Smooth muscle cell (in vitro differentiated cells): ENCODE measurements at regions not wholly inside any gene's neighbourhood (a gene's known extent, or its start where the extent isn't known, plus 50 kb on each side); places are given as distances from the start of the nearest gene placed in this dataset.

Source experiments
- DNase-seq: peaks from one replicate; lab custom pipeline; 2025; ENCODE audit not compliant: unreplicated experiment; lab: John Stamatoyannopoulos, UW
- H2AFZ ChIP-seq: fragments of 200-600 bp; sonication (generic); 2 replicates; pipeline ENCODE4 v1.6.0; 2016; ENCODE audit warnings: antibody characterized with exemption, low read depth, mild to moderate bottlenecking
- H3F3A ChIP-seq: fragments of 200-600 bp; sonication (generic); 2 replicates; pipeline ENCODE4 v1.6.0; 2017; ENCODE audit warnings: antibody characterized with exemption, low read depth
- H3K27ac ChIP-seq: fragments of 200-600 bp; sonication (generic); 2 replicates; pipeline ENCODE4 v1.5.1; 2016; ENCODE audit warnings: low read depth, mild to moderate bottlenecking
- H3K27me3 ChIP-seq: fragments of 200-600 bp; sonication (generic); 2 replicates; pipeline ENCODE4 v1.6.1; 2016; ENCODE audit warnings: low read depth, mild to moderate bottlenecking
- H3K36me3 ChIP-seq: fragments of 200-600 bp; sonication (generic); 2 replicates; pipeline ENCODE4 v1.5.1; 2016; ENCODE audit warnings: low read depth
- H3K4me1 ChIP-seq: fragments of 200-600 bp; sonication (generic); 2 replicates; pipeline ENCODE4 v1.5.1; 2016; ENCODE audit warnings: low read depth
- H3K4me2 ChIP-seq: fragments of 200-600 bp; sonication (generic); 2 replicates; pipeline ENCODE4 v1.6.0; 2016; ENCODE audit warnings: mild to moderate bottlenecking
- H3K4me3 ChIP-seq: fragments of 200-600 bp; sonication (generic); 2 replicates; pipeline ENCODE4 v1.5.1; 2016; ENCODE audit warnings: mild to moderate bottlenecking
- H3K79me2 ChIP-seq: fragments of 200-600 bp; sonication (generic); 2 replicates; pipeline ENCODE4 v1.6.0; 2016; ENCODE audit warnings: low read depth, mild to moderate bottlenecking
- H3K9ac ChIP-seq: fragments of 200-600 bp; sonication (generic); 2 replicates; pipeline ENCODE4 v1.6.0; 2016; ENCODE audit warnings: low read depth
- H3K9me3 ChIP-seq: fragments of 200-600 bp; sonication (generic); replicated peaks from 2 replicates; pipeline ENCODE4 v1.5.1; 2016; ENCODE audit warnings: low read depth
- H4K20me1 ChIP-seq: fragments of 200-600 bp; sonication (generic); 2 replicates; pipeline ENCODE4 v1.6.0; 2016; ENCODE audit warnings: low read depth
- WGBS: methylation state at CpG from one replicate; pipeline ENCODE4 v1.1.7; 2016; ENCODE audit warnings: low lambda C conversion rate; 5-methylcytosine and 5-hydroxymethylcytosine counted together
- TF ChIP-seq, protein P1 (sequence below): fragments of 200-600 bp; sonication (generic); IDR thresholded peaks from 2 replicates; pipeline ENCODE4 v1.5.1; 2017; ENCODE audit warnings: borderline replicate concordance, mild to moderate bottlenecking, antibody characterized with exemption; ENCODE audit not compliant: insufficient read depth, poor library complexity, severe bottlenecking

DNA sequence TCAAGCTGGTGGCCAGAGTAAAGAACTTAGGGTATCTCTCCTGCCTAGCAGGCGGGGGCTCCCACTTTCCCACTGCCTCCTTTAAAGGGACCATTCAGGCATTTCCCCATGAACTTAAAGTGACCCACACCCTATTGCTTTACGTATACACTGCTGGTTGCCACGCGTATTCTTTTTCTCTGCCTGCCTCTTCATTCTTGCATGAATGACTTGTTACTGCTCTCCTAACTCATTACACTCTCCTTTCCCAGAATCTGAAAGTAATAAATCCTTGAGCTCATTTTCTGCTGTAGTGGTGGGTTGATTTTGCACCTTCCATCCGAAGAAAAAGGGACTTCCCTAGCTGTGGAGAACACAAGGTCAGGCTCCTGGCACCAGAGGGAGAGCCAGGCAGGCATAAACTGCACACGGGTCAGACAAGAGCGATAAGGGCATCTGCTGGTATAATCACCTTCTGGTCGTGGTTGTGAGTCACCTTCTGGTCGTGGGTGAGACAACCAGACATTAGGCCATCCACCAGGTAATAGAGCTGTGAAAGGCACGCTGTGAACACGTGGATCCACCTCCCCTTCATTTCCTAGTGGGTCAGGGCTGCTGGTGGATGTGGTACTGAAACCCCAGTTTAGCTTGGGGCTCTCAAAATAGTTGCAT, 950.3 kb downstream of the SOCS6 start:
- 76% methylated on average over 11 of the region's 11 CpGs for WGBS
- no peaks in the 10 kb centered on the region for H3K4me1 ChIP-seq
- no peak for DNase-seq
- no peak overlapping the region for H3K27ac ChIP-seq
- no peaks in the 10 kb centered on the region for H4K20me1 ChIP-seq
- no peaks in the 10 kb centered on the region for H3K9me3 ChIP-seq
- H3K4me2 ChIP-seq, result no peak overlapping the region
- H3K79me2 ChIP-seq, result no peaks in the 10 kb centered on the region
- H3K9ac ChIP-seq, result no peak overlapping the region
- H3K36me3 ChIP-seq, result no peaks in the 10 kb centered on the region
- H2AFZ ChIP-seq, result no peak overlapping the region
- H3K27me3 ChIP-seq, result no peaks in the 10 kb centered on the region
- TF ChIP-seq, protein P1, sequence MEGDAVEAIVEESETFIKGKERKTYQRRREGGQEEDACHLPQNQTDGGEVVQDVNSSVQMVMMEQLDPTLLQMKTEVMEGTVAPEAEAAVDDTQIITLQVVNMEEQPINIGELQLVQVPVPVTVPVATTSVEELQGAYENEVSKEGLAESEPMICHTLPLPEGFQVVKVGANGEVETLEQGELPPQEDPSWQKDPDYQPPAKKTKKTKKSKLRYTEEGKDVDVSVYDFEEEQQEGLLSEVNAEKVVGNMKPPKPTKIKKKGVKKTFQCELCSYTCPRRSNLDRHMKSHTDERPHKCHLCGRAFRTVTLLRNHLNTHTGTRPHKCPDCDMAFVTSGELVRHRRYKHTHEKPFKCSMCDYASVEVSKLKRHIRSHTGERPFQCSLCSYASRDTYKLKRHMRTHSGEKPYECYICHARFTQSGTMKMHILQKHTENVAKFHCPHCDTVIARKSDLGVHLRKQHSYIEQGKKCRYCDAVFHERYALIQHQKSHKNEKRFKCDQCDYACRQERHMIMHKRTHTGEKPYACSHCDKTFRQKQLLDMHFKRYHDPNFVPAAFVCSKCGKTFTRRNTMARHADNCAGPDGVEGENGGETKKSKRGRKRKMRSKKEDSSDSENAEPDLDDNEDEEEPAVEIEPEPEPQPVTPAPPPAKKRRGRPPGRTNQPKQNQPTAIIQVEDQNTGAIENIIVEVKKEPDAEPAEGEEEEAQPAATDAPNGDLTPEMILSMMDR, result no peak
- H3F3A ChIP-seq, result no peaks in the 10 kb centered on the region
- H3K4me3 ChIP-seq, result no peak overlapping the region

DNA sequence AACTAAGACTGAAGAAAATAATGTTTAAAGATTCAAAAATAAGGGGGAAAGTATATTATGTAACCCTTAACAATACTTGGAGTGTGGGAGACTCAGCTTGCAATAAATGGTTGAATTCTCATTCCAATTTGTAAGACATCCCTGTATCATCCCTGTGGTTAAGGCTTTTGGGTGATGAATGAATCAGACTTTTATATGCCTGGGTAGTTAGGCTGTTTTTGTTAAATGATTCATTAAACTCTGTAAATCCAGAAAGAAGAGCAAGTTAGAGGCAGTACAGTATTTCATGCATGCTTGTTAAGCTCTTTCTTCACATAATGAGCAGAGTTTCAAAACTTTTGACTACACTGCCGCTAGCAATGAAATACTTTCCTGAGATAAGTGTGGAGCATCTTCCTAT, 948.8 kb downstream of the SOCS6 start:
- Histone ChIP-seq H3K36me3 (no peaks in the 10 kb centered on the region), H3K4me3 (no peak overlapping the region), H3K9me3 (no peaks in the 10 kb centered on the region), H3F3A (no peaks in the 10 kb centered on the region), H3K27me3 (no peaks in the 10 kb centered on the region), H3K9ac (no peak overlapping the region), H2AFZ (no peak overlapping the region), H3K27ac (no peak overlapping the region), H3K4me1 (no peaks in the 10 kb centered on the region), H4K20me1 (no peaks in the 10 kb centered on the region), H3K79me2 (no peaks in the 10 kb centered on the region), H3K4me2 (no peak overlapping the region)
- WGBS, result 95% methylated on average over 1 of the region's 1 CpG
- DNase-seq, result no peak
- TF ChIP-seq, protein P1, result no peak

DNA sequence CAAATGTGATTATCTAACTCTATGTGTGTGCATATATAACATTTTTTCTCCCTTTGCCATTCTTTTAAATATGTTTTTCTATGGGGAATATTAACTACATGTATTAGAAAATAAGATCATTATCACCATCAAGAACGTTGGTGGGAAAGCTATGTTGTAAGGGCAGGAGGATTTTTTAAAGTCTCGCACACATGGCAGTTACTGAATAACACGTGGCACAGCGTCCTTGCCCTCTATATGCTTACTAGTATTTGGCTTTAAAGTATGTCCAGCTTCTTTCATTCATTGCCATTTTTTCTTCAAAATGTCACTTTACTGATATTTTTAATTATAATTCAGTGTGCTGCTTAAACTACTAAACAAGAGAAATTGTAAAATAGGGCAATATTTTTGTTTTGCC, 944.3 kb downstream of the SOCS6 start:
- Histone ChIP-seq H3K79me2 (no peaks in the 10 kb centered on the region), H3K9ac (no peak overlapping the region), H3K36me3 (no peaks in the 10 kb centered on the region), H3K27ac (no peak overlapping the region), H3K4me3 (no peak overlapping the region), H4K20me1 (no peaks in the 10 kb centered on the region), H3K9me3 (no peaks in the 10 kb centered on the region), H2AFZ (no peak overlapping the region), H3K4me2 (no peak overlapping the region), H3F3A (no peaks in the 10 kb centered on the region), H3K4me1 (no peaks in the 10 kb centered on the region), H3K27me3 (no peaks in the 10 kb centered on the region)
- 80% methylated on average over 4 of the region's 4 CpGs for WGBS
- DNase-seq, result no peak
- TF ChIP-seq, protein P1, result no peak

DNA sequence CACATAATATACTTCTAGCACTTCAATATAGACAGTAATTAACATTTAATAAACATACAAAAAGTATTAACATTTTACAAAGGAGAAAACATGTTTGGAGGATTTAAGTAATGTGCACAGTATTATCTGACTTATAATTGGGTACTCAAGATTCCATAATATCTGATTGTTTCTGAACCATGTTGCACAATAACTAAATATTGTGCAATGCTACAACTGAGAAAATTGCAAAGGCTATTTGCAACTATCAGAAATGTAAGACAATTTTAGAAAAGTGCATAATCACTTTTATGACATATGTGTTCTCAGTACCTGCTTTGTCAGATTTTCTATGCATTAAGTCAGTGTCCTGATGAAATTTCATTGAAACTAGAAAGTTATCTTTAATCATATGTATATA, 934.6 kb downstream of the SOCS6 start:
- Histone ChIP-seq H3K4me3 (no peak overlapping the region), H3K36me3 (no peaks in the 10 kb centered on the region), H2AFZ (no peak overlapping the region), H4K20me1 (no peaks in the 10 kb centered on the region), H3K27me3 (no peaks in the 10 kb centered on the region), H3K79me2 (no peaks in the 10 kb centered on the region), H3K4me2 (no peak overlapping the region), H3K4me1 (no peaks in the 10 kb centered on the region), H3K9me3 (no peaks in the 10 kb centered on the region), H3K27ac (no peak overlapping the region), H3F3A (no peaks in the 10 kb centered on the region), H3K9ac (no peak overlapping the region)
- no peak for DNase-seq
- TF ChIP-seq, protein P1, result no peak
